Neural cell (in vitro differentiated cells): ENCODE measurements at regions not wholly inside any gene's neighbourhood (a gene's known extent, or its start where the extent isn't known, plus 50 kb on each side); places are given as distances from the start of the nearest gene placed in this dataset.

ENCODE experiments used
- H2AFZ ChIP-seq: fragments of 200-600, 300-800 bp; sonication (generic), shearing (Covaris generic); 2 replicates; pipeline ENCODE4 v1.6.0; 2014; ENCODE audit warnings: low read depth, mild to moderate bottlenecking, antibody characterized with exemption, low read length, moderate library complexity
- H3F3A ChIP-seq: fragments of 200-600 bp; shearing (Covaris generic); 2 replicates; pipeline ENCODE4 v1.6.1; 2016; ENCODE audit warnings: mild to moderate bottlenecking, moderate library complexity, mixed read lengths, antibody characterized with exemption, low read length; ENCODE audit not compliant: insufficient read depth, poor library complexity, severe bottlenecking
- H3K27ac ChIP-seq: fragments of 200-600, 300-800 bp; sonication (generic), shearing (Covaris generic); 2 replicates; pipeline ENCODE4 v1.5.1; 2014; ENCODE audit warnings: mild to moderate bottlenecking, low read length, moderate library complexity
- H3K27me3 ChIP-seq: fragments of 300-800, 200-600 bp; sonication (generic), shearing (Covaris generic); 2 replicates; pipeline ENCODE4 v1.6.0; 2014; ENCODE audit warnings: mild to moderate bottlenecking, low read depth, low read length, moderate library complexity; ENCODE audit not compliant: insufficient read depth
- H3K36me3 ChIP-seq: fragments of 300-800, 200-600 bp; sonication (generic), shearing (Covaris generic); 2 replicates; pipeline ENCODE4 v1.5.1; 2014; ENCODE audit warnings: mild to moderate bottlenecking, antibody characterized with exemption, low read length, moderate library complexity; ENCODE audit not compliant: insufficient read depth
- H3K4me2 ChIP-seq: fragments of 300-800, 200-600 bp; sonication (generic), shearing (Covaris generic); 2 replicates; pipeline ENCODE4 v1.6.0; 2014; ENCODE audit warnings: mild to moderate bottlenecking, low read length
- H3K4me3 ChIP-seq: fragments of 300-800, 200-600 bp; sonication (generic), shearing (Covaris generic); 2 replicates; pipeline ENCODE4 v1.5.1; 2014; ENCODE audit warnings: mild to moderate bottlenecking, low read length, moderate library complexity
- H3K79me2 ChIP-seq: fragments of 200-600 bp; shearing (Covaris generic); replicated peaks from 2 replicates; pipeline ENCODE4 v1.6.0; 2014; ENCODE audit warnings: mild to moderate bottlenecking, low read length, moderate library complexity; ENCODE audit not compliant: insufficient read depth
- H3K9ac ChIP-seq: fragments of 300-800, 200-600 bp; sonication (generic), shearing (Covaris generic); 2 replicates; pipeline ENCODE4 v1.6.1; 2016; ENCODE audit warnings: mild to moderate bottlenecking, low read length, mixed read lengths
- H3K9me2 ChIP-seq: fragments of 200-600 bp; shearing (Covaris generic); 2 replicates; pipeline ENCODE4 v1.6.1; 2016; ENCODE audit warnings: mild to moderate bottlenecking, low read length, mixed read lengths; ENCODE audit not compliant: insufficient read depth
- H3K9me3 ChIP-seq: fragments of 200-600, 300-800 bp; sonication (generic), shearing (Covaris generic); 2 replicates; pipeline ENCODE4 v1.6.1; 2016; ENCODE audit warnings: mild to moderate bottlenecking, mixed run types, low read length, moderate library complexity, mixed read lengths
- H4K20me1 ChIP-seq: fragments of 200-600 bp; shearing (Covaris generic); 2 replicates; pipeline ENCODE4 v1.6.1; 2016; ENCODE audit warnings: mild to moderate bottlenecking, mixed run types; ENCODE audit not compliant: insufficient read depth
- EP300 ChIP-seq: fragments of 450-650 bp; conservative IDR thresholded peaks from 2 replicates; pipeline ENCODE4 v1.6.1; 2014; ENCODE audit warnings: antibody characterized with exemption, mild to moderate bottlenecking, moderate library complexity; ENCODE audit not compliant: poor library complexity, severe bottlenecking
- EZH2 ChIP-seq: fragments of 200-600, 300-800 bp; shearing (Covaris generic), sonication (generic); IDR thresholded peaks from 2 replicates; pipeline ENCODE4 v1.6.1; 2014; ENCODE audit warnings: antibody characterized with exemption, low read length, borderline replicate concordance, mild to moderate bottlenecking; ENCODE audit not compliant: insufficient read depth, poor library complexity, severe bottlenecking
- MXI1 ChIP-seq: fragments of 450-650 bp; conservative IDR thresholded peaks from 2 replicates; pipeline ENCODE4 v1.6.1; 2014; ENCODE audit warnings: antibody characterized with exemption, mild to moderate bottlenecking; ENCODE audit not compliant: poor library complexity, severe bottlenecking
- POLR2AphosphoS5 ChIP-seq: IDR thresholded peaks from 2 replicates; pipeline ENCODE4 v1.6.1; 2012
- RAD21 ChIP-seq: fragments of 450-650 bp; conservative IDR thresholded peaks from 2 replicates; pipeline ENCODE4 v1.6.1; 2014; ENCODE audit warnings: antibody characterized with exemption, mild to moderate bottlenecking, moderate library complexity
- SMC3 ChIP-seq: fragments of 450-650 bp; conservative IDR thresholded peaks from 2 replicates; pipeline ENCODE4 v1.6.1; 2014; ENCODE audit warnings: antibody characterized with exemption, mild to moderate bottlenecking, moderate library complexity; ENCODE audit not compliant: poor library complexity
- TAF1 ChIP-seq: IDR thresholded peaks from 2 replicates; pipeline ENCODE4 v1.6.1; 2012; ENCODE audit warnings: low read depth
- TF ChIP-seq, protein P1 (sequence below): fragments of 450-650 bp; IDR thresholded peaks from 2 replicates; pipeline ENCODE4 v1.5.1; 2014; ENCODE audit warnings: antibody characterized with exemption, mild to moderate bottlenecking, moderate library complexity; ENCODE audit not compliant: poor library complexity, severe bottlenecking
- TF ChIP-seq, protein P2 (sequence below): IDR thresholded peaks from 2 replicates; pipeline ENCODE4 v1.6.1; 2012; ENCODE audit warnings: borderline replicate concordance

- Histone ChIP-seq H3K9me3 (no peaks in the 10 kb centered on the region), H3K9me2 (no peaks in the 10 kb centered on the region), H3K27ac (no peak overlapping the region), H3K79me2 (no peaks in the 10 kb centered on the region), H3K36me3 (no peaks in the 10 kb centered on the region), H3K27me3 (no peaks in the 10 kb centered on the region), H3K9ac (no peak overlapping the region), H2AFZ (no peak overlapping the region), H3K4me2 (no peak overlapping the region), H4K20me1 (no peaks in the 10 kb centered on the region), H3F3A (no peaks in the 10 kb centered on the region), H3K4me3 (no peak overlapping the region)
- TF ChIP-seq TAF1 (no peak), POLR2AphosphoS5 (no peak), RAD21 (no peak), SMC3 (no peak), EP300 (no peak), MXI1 (no peak), EZH2 (no peak)
- TF ChIP-seq, protein P1, sequence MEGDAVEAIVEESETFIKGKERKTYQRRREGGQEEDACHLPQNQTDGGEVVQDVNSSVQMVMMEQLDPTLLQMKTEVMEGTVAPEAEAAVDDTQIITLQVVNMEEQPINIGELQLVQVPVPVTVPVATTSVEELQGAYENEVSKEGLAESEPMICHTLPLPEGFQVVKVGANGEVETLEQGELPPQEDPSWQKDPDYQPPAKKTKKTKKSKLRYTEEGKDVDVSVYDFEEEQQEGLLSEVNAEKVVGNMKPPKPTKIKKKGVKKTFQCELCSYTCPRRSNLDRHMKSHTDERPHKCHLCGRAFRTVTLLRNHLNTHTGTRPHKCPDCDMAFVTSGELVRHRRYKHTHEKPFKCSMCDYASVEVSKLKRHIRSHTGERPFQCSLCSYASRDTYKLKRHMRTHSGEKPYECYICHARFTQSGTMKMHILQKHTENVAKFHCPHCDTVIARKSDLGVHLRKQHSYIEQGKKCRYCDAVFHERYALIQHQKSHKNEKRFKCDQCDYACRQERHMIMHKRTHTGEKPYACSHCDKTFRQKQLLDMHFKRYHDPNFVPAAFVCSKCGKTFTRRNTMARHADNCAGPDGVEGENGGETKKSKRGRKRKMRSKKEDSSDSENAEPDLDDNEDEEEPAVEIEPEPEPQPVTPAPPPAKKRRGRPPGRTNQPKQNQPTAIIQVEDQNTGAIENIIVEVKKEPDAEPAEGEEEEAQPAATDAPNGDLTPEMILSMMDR: no peak
- TF ChIP-seq, protein P2, sequence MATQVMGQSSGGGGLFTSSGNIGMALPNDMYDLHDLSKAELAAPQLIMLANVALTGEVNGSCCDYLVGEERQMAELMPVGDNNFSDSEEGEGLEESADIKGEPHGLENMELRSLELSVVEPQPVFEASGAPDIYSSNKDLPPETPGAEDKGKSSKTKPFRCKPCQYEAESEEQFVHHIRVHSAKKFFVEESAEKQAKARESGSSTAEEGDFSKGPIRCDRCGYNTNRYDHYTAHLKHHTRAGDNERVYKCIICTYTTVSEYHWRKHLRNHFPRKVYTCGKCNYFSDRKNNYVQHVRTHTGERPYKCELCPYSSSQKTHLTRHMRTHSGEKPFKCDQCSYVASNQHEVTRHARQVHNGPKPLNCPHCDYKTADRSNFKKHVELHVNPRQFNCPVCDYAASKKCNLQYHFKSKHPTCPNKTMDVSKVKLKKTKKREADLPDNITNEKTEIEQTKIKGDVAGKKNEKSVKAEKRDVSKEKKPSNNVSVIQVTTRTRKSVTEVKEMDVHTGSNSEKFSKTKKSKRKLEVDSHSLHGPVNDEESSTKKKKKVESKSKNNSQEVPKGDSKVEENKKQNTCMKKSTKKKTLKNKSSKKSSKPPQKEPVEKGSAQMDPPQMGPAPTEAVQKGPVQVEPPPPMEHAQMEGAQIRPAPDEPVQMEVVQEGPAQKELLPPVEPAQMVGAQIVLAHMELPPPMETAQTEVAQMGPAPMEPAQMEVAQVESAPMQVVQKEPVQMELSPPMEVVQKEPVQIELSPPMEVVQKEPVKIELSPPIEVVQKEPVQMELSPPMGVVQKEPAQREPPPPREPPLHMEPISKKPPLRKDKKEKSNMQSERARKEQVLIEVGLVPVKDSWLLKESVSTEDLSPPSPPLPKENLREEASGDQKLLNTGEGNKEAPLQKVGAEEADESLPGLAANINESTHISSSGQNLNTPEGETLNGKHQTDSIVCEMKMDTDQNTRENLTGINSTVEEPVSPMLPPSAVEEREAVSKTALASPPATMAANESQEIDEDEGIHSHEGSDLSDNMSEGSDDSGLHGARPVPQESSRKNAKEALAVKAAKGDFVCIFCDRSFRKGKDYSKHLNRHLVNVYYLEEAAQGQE: no peak
Measured at GRCh38 chr3:64358176-64358575, 132.9 kb upstream of the PRICKLE2 start.

GRCh38 chr3:64357481-64357880 is 132.2 kb upstream of the PRICKLE2 start:
- no peak overlapping the region for H3K4me2 ChIP-seq
- no peaks in the 10 kb centered on the region for H3K36me3 ChIP-seq
- no peak overlapping the region for H3K4me3 ChIP-seq
- no peaks in the 10 kb centered on the region for H4K20me1 ChIP-seq
- TF ChIP-seq TAF1: no peak
- TF ChIP-seq, protein P1: no peak
- TF ChIP-seq MXI1: no peak
- TF ChIP-seq, protein P2: no peak
- no peak for TF ChIP-seq SMC3
- no peak for TF ChIP-seq EZH2
- TF ChIP-seq RAD21: no peak
- no peak for TF ChIP-seq POLR2AphosphoS5
- TF ChIP-seq EP300: no peak
- H3K9me2 ChIP-seq: no peaks in the 10 kb centered on the region
- H3K79me2 ChIP-seq: no peaks in the 10 kb centered on the region
- no peak overlapping the region for H2AFZ ChIP-seq
- H3K9ac ChIP-seq: no peak overlapping the region
- no peaks in the 10 kb centered on the region for H3K9me3 ChIP-seq
- H3F3A ChIP-seq: no peaks in the 10 kb centered on the region
- no peak overlapping the region for H3K27ac ChIP-seq
- no peaks in the 10 kb centered on the region for H3K27me3 ChIP-seq
